DMS153 treated with DMSO at 0.1 percent for 48 hours (cell line): ENCODE measurements at regions not wholly inside any gene's neighbourhood (a gene's known extent, or its start where the extent isn't known, plus 50 kb on each side); places are given as distances from the start of the nearest gene placed in this dataset.

Experiments
- DNase-seq: peaks from one replicate; lab custom pipeline; 2025; ENCODE audit not compliant: unreplicated experiment; lab: John Stamatoyannopoulos, UW

DNA sequence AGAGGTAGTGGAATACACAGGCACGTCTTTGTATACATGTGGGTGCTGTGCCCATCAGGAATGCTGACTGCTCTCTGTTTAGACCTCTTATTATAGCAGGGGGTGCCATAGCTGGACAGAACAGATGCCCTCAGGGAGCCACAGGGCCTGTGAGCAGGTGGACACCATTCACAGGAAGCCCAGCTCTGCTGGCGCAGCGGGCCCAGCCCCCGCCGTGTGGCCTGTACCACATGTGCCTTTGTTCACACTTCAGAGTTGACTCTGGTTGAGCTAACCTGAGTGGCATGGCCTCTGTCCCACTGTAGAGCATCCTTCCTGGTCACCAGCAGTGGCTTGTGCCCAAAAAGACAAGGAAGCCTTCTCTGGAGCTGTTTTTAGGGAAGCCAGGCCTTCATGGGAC is 730.9 kb upstream of the ID2 start:
- DNase-seq = no peak

DNA sequence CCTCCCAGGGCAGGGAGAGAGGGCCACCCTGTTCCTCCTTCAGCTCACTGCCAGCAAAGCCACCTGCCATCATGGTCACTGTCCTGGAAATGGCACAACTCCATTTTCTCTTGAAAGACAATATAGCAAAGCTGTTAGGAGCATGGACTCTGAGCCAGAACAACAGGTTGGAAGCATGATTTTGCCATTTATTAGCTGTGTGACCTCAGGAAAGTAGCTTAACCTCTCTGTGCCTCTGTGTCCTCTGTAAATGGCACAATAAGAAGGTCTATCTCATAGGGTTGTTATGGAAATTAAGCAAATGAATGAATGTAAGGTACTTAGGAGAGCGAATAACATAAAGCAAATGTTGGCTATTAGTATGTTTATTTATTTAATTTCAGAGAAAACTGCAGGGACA is 730.4 kb upstream of the ID2 start:
- no peak for DNase-seq

DNA sequence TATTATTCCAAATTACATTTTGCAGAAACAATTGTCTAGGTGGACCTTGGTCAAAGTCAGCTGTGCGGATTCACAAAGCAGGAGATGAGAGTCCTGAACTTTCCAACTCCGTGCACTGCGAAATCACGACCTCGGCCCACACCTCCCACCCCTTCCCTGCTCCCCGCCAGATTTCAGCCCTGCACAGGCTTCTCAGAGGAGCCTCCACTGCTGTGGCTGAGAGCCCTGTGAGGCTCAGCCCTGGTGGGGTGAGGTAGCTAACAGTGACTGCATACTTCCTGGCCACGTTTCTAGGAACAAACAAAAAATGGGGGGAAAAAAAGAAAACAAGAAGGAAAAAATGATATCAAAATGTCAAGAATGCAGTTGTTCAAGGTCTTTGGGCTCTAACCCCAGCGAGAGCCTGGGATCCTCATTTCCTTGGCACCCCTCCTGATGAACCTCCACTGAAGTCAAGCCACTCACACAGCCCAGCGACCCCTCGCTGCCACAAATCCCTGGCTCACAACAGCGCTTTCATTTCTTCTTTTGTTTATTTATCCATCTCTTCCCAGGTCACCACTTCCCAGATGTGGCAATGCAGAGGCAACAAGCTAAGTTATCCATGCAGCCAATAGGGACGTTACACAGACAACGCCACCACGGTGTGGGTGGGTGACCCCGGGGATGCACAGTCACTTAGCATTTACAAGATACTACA is 729.7 kb upstream of the ID2 start:
- DNase-seq = no peak

- DNase-seq = no peak
These were observed 728.7 kb upstream of the ID2 start for GRCh38 chr2:7953195-7953594.

DNA sequence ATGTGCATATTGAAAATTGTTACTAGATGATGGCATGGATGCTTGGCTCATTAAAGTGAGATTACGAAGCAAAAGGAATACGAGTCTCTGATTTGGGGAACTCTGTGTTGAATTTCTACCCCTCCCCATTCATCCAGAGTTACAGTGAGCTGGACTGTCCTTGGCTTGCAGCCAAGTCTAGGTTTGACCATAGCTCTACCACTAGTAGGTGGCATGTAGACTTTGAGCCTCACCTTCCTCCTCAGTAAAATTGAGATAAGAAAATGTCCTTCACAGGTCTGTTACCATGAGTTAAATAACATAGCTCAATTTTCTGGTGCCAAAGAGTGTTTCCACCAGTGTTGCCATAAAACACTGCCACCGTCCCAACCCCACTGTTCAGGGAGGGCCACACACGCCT is 727.6 kb upstream of the ID2 start:
- no peak for DNase-seq

DNA sequence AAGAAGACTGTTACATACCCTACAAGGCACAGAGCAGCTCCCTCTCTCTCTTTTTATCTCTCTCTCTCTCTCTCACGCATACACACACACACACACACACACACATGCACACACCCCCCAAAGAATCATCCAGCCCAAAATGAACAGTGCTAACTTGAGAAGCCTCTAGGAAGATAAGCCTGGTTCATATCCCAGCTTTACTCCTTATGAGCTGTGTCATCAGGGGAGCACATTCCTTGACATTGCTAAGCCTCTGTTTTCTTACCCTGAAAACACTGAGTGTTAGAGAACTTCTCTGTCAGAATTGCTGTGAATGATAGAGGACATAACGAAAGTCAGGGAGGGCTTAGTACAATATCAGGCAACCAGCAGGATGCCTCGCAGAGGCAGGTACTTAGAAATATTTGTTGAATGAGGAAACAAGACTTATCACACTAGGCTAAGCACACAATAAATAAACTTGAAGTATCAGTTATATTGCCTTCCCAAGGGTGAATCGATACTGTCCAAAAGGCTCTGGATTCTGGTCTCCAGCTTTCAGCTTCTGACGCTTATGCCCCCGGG is 725.6 kb upstream of the ID2 start:
- DNase-seq = no peak

- DNase-seq = no peak
These were observed 720.3 kb upstream of the ID2 start for GRCh38 chr2:7961550-7961949.

DNA sequence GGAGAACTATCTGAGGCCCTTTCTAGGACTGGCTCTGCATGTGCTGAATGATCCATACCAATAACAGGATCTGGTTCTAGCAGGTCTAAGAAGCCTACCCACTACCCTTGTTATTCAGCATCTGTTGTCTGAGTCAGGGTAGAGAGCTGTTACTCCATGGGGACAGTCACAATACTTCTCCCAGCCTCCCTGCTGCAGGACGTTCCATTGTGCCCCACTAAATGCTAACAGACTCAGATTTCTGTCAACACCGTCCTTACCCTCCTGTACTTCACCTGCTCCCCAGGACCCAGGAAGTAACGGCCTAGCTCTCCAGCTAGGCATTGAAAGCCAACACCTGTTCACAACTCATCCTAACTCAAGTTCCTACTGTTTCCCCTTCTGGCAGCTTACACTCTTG is 719.7 kb upstream of the ID2 start:
- DNase-seq = no peak

DNA sequence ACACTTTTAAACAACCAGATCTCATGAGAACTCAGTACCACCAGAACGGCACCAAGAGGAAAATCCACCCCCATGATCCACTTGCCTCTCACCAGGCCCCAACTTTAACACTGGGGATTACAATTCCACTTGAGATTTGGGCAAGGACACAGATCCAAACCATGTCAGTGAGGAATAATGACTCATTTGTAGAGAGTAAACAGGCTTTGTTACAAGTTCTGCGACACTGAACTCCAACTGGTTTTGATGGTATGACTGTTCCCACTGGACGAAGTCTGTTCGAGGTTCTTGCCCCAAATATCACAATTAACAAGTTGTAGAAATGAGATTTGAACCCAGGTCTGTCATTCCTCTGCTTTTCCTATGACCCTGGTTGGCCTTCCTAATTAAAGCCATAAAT is 718.1 kb upstream of the ID2 start:
- no peak for DNase-seq

GRCh38 chr2:7966032-7966431 is 715.8 kb upstream of the ID2 start:
- no peak for DNase-seq

DNA sequence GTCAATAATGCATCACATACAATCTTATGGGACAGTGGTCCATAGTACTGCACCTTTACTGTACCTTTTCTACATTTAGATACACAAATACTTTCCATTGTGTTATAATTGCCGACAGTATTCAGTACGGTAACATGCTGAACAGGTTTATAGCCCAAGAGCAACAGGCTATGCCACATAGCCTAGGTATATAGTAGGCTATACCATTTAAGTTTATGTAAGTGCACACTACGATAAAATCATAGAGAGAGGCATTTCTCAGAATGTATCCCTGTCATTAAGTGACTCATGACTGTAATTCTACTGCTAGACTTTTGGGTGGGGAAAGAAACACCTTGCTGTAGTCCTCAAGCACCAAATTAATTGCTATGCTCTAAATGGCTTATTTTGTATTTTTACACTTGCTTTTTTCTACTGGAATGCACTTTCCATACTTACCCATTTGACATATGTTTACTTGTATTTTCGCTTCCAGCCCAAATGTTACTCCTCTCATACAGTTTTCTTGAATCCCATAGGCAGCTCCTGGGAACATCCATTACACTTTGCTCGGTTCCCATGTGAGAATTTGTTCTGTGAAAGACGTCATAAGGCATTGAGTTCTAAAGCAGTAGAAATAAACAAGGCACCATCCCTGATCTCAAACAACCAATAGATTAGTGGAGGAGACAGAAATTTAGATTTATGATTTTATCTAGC is 714.0 kb upstream of the ID2 start:
- DNase-seq = no peak

GRCh38 chr2:7969756-7970515 is 711.9 kb upstream of the ID2 start:
- no peak for DNase-seq

GRCh38 chr2:7971248-7971647 is 710.6 kb upstream of the ID2 start:
- no peak for DNase-seq

DNA sequence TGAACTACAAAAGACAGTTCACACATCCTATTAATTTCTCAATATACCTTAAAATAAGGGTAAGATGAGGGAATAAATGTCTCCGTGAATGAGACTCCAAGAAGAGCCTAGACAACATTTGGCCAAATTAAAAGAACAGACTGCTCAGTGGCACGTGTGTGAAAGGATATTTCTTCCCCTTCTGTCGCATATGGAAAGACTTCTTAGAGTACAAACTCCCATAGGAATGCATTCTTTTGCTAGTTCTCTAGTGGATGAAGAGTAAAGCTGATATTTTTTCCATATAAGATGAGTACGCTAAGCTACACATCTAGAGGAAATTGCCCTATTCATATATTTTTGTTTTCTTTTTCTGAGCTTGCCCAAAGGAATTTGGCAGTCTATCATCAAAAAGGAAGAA is 710.0 kb upstream of the ID2 start:
- no peak for DNase-seq

DNA sequence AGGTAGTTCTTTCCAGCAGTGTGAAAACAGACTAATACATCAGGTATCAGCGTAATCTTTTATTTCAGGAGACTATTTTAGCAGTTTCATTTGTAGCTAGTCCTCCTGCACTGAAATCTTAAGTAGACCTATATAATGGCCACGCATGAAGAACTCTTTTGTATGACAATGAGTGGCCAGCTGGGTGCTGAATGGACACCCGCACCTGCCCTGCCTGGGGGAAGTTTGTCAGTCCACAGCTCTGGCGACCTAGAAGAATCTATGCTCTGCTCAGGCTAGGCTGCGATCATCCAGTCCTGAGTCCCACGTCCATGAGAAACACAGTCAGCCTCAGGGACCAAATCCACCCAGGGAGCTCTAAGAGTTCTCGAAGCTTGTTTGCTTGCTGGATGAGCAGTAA is 709.2 kb upstream of the ID2 start:
- DNase-seq = no peak

GRCh38 chr2:7973801-7974480 is 707.9 kb upstream of the ID2 start:
- DNase-seq = no peak

GRCh38 chr2:7974936-7975335 is 706.9 kb upstream of the ID2 start:
- no peak for DNase-seq

DNA sequence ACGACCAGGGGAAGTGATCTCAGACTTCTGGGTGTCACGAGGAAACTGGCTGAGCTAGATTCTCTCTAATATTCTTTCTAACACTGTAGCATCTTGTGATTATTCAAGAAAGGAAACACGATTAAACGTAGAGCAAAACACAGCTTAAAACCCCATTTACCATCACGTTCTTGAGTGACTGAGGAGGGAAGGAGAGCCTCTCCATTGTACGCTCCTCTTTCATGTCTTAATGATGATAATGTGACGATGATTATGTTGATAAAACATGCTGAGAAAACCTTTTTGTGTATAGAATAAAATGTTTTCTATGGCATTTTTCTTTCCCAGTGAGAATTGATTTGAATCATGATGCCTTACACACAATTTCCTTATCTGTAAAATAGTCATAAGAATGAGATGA is 705.6 kb upstream of the ID2 start:
- DNase-seq = no peak

GRCh38 chr2:7977981-7978380 is 703.9 kb upstream of the ID2 start:
- no peak for DNase-seq

DNA sequence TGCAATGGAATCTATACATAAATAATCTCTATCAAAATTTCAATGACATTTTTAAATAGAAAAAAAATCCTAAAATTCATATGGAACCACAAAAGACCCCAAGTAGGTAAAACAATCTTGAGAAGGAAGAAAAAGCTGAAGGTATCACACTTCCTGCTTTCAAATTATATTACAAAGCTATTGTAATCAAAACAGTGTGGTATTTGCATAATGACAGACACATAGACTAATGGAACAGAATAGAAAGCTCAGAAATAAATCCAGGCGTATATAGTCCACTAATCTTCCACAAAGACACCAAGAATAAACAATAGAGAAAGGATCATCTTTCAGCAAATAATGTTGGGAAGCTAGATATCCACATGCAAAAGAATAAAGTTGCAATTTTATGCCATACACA is 699.8 kb upstream of the ID2 start:
- no peak for DNase-seq

DNA sequence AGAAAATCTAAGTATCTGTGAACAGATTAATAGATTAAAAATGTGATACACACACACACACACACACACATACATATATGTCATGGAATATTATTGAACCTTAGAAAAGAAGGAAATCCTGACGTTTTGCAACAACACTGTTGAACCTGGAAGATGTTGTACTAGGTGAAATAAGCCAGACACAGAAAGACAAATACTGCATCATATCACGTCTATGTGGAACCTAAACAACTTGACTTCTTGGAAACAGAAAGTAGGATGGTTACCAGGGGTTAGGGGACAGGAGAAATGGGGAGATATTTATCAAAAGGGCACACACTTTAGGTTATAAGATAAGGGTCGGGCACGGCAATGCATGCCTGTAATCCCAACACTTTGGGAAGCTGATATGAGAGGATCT is 698.4 kb upstream of the ID2 start:
- DNase-seq = no peak
